ENCODE measurements at regions not wholly inside any gene's neighbourhood (a gene's known extent, or its start where the extent isn't known, plus 50 kb on each side); places are given as distances from the start of the nearest gene placed in this dataset.

- Mint-ChIP-seq H3K4me3 (ENCODE audit: unreplicated experiment) (no peak overlapping the region), H3K9me3 (ENCODE audit: unreplicated experiment) (no peaks in the 10 kb centered on the region), H3K27me3 (ENCODE audit: unreplicated experiment) (peaks cover 5% of the 10 kb centered on the region), H3K36me3 (ENCODE audit: unreplicated experiment) (no peaks in the 10 kb centered on the region), H3K27ac (ENCODE audit: unreplicated experiment) (peak overlapping the region; percentile 35), H3K4me1 (ENCODE audit: unreplicated experiment) (peaks cover 24% of the 10 kb centered on the region)
- TF ChIP-seq CTCF (IDR thresholded peaks at IDR 0.05), result no peak
- DNase-seq (ENCODE audit: extremely low spot score, unreplicated experiment), result no peak
Measured at GRCh38 chr3:193052354-193053045, 134.8 kb upstream of the MB21D2 start.

GRCh38 chr3:193053046-193053435 is 135.4 kb upstream of the MB21D2 start:
- DNase-seq (ENCODE audit: extremely low spot score, unreplicated experiment), result no peak
- no peaks in the 10 kb centered on the region for H3K36me3 Mint-ChIP-seq (ENCODE audit: unreplicated experiment)

GRCh38 chr3:193055352-193055751 is 137.7 kb upstream of the MB21D2 start:
- Mint-ChIP-seq H3K36me3 (ENCODE audit: unreplicated experiment) (no peaks in the 10 kb centered on the region), H3K27ac (ENCODE audit: unreplicated experiment) (no peak overlapping the region), H3K4me3 (ENCODE audit: unreplicated experiment) (no peak overlapping the region), H3K9me3 (ENCODE audit: unreplicated experiment) (no peaks in the 10 kb centered on the region), H3K4me1 (ENCODE audit: unreplicated experiment) (peaks cover 15% of the 10 kb centered on the region), H3K27me3 (ENCODE audit: unreplicated experiment) (peaks cover 12% of the 10 kb centered on the region)
- no peak for TF ChIP-seq CTCF (IDR thresholded peaks at IDR 0.05)
- no peak for DNase-seq (ENCODE audit: extremely low spot score, unreplicated experiment)

More at GRCh38 chr3:193053046-193053435, 135.4 kb upstream of the MB21D2 start:
- Mint-ChIP-seq H3K9me3 (ENCODE audit: unreplicated experiment) (no peaks in the 10 kb centered on the region), H3K4me1 (ENCODE audit: unreplicated experiment) (peaks cover 22% of the 10 kb centered on the region), H3K27me3 (ENCODE audit: unreplicated experiment) (peaks cover 10% of the 10 kb centered on the region), H3K4me3 (ENCODE audit: unreplicated experiment) (no peak overlapping the region), H3K27ac (ENCODE audit: unreplicated experiment) (no peak overlapping the region)
- TF ChIP-seq CTCF (IDR thresholded peaks at IDR 0.05), result no peak

GRCh38 chr3:193057616-193058015 is 140.0 kb upstream of the MB21D2 start:
- Mint-ChIP-seq H3K27me3 (ENCODE audit: unreplicated experiment) (peaks cover 12% of the 10 kb centered on the region), H3K36me3 (ENCODE audit: unreplicated experiment) (no peaks in the 10 kb centered on the region)

More at GRCh38 chr3:193057616-193058015, 140.0 kb upstream of the MB21D2 start:
- Mint-ChIP-seq H3K4me1 (ENCODE audit: unreplicated experiment) (peaks cover 4% of the 10 kb centered on the region), H3K9me3 (ENCODE audit: unreplicated experiment) (no peaks in the 10 kb centered on the region), H3K4me3 (ENCODE audit: unreplicated experiment) (no peak overlapping the region), H3K27ac (ENCODE audit: unreplicated experiment) (no peak overlapping the region)
- no peak for TF ChIP-seq CTCF (IDR thresholded peaks at IDR 0.05)
- no peak for DNase-seq (ENCODE audit: extremely low spot score, unreplicated experiment)

Measured in osteocyte (in vitro differentiated cells).